CD4-positive, CD25-positive, alpha-beta regulatory T cell (primary cell): ENCODE measurements at regions not wholly inside any gene's neighbourhood (a gene's known extent, or its start where the extent isn't known, plus 50 kb on each side); places are given as distances from the start of the nearest gene placed in this dataset.

Source experiments
- ATAC-seq, 2 donors: fragments of 150-1000 bp; cut with Tn5 transposase; one replicate each; pipeline ENCODE4 v1.10.0; 2021; ENCODE audit warnings: low read depth in 2 of 2, moderate number of reproducible peaks in 2 of 2, moderate library complexity in 1 of 2
- DNase-seq, 3 donors: peaks; one replicate each; pipeline versions ENCODE4 v3.0.0 to v3.0.0-alpha.2; 2012 to 2022; ENCODE audit warnings: mixed read lengths in 1 of 3
- H3K27ac ChIP-seq: one replicate; pipeline ENCODE4 v1.7.0; 2013; ENCODE audit warnings: mild to moderate bottlenecking, low read length; ENCODE audit not compliant: insufficient read depth, poor library complexity, severe bottlenecking
- H3K27me3 ChIP-seq: one replicate; pipeline ENCODE4 v1.7.0; 2013; ENCODE audit warnings: low read length; ENCODE audit not compliant: control insufficient read depth, insufficient read depth
- H3K36me3 ChIP-seq: one replicate; pipeline ENCODE4 v1.7.0; 2013; ENCODE audit warnings: mild to moderate bottlenecking, low read length, moderate library complexity; ENCODE audit not compliant: control insufficient read depth, insufficient read depth
- H3K4me1 ChIP-seq: 2 replicates; pipeline ENCODE4 v1.7.0; 2013; ENCODE audit warnings: mild to moderate bottlenecking, low read length; ENCODE audit not compliant: insufficient read depth, control insufficient read depth, poor library complexity, severe bottlenecking
- H3K4me3 ChIP-seq: one replicate; pipeline ENCODE4 v1.7.0; 2013; ENCODE audit warnings: low read depth, mild to moderate bottlenecking, low read length, moderate library complexity
- H3K9me3 ChIP-seq, 2 experiments: 1 replicate in 1 of 2; 2 replicates in 1 of 2; pipeline ENCODE4 v1.7.0; 2013; ENCODE audit warnings: low read length in 2 of 2, mild to moderate bottlenecking in 1 of 2, moderate library complexity in 1 of 2; ENCODE audit not compliant: control insufficient read depth in 2 of 2
- H3K27ac Mint-ChIP-seq, 3 donors: one replicate each; pipeline ENCODE4 v1.8.0; 2020 to 2022; ENCODE audit warnings: mild to moderate bottlenecking in 3 of 3, mixed read lengths in 3 of 3, moderate library complexity in 2 of 3
- H3K27me3 Mint-ChIP-seq: one replicate; pipeline ENCODE4 v1.8.0; 2022; ENCODE audit warnings: mild to moderate bottlenecking, mixed read lengths
- H3K36me3 Mint-ChIP-seq: one replicate; pipeline ENCODE4 v1.8.0; 2020; ENCODE audit warnings: mixed read lengths
- H3K4me1 Mint-ChIP-seq, 4 donors: one replicate each; pipeline ENCODE4 v1.8.0; 2020 to 2022; ENCODE audit warnings: mixed read lengths in 4 of 4, mild to moderate bottlenecking in 1 of 4
- H3K4me3 Mint-ChIP-seq, 4 donors: one replicate each; pipeline ENCODE4 v1.8.0; 2020 to 2022; ENCODE audit warnings: mild to moderate bottlenecking in 4 of 4, mixed read lengths in 4 of 4, moderate library complexity in 3 of 4
- H3K9me3 Mint-ChIP-seq, 7 donors: one replicate each; pipeline ENCODE4 v1.8.0; 2020 to 2022; ENCODE audit warnings: mixed read lengths in 7 of 7, mild to moderate bottlenecking in 3 of 7, moderate library complexity in 2 of 7

- Mint-ChIP-seq H3K36me3 (no peaks in the 10 kb centered on the region), H3K4me3 (no peak overlapping the region), H3K27me3 (peaks cover 4% of the 10 kb centered on the region), H3K27ac (no peak overlapping the region), H3K9me3 (peaks cover 0 to 7% (median 0%) of the 10 kb centered on the region in 7 donors), H3K4me1 (peaks cover 0 to 5% (median 0%) of the 10 kb centered on the region in 4 donors)
- H3K27ac ChIP-seq: no peak overlapping the region
- H3K4me3 ChIP-seq: no peak overlapping the region
- no peaks in the 10 kb centered on the region for H3K9me3 ChIP-seq
- H3K27me3 ChIP-seq: no peaks in the 10 kb centered on the region
- no peak for DNase-seq
- no peak for ATAC-seq
- H3K4me1 ChIP-seq: no peaks in the 10 kb centered on the region
- no peaks in the 10 kb centered on the region for H3K36me3 ChIP-seq
Measured at GRCh38 chr10:128429835-128430513, 303.8 kb upstream of the MKI67 start.

GRCh38 chr10:128431083-128431482, 304.9 kb upstream of the MKI67 start:
- H3K27me3 Mint-ChIP-seq: peaks cover 4% of the 10 kb centered on the region
- no peaks in the 10 kb centered on the region for H3K4me1 ChIP-seq
- no peaks in the 10 kb centered on the region for H3K9me3 ChIP-seq
- no peaks in the 10 kb centered on the region for H3K36me3 ChIP-seq
- ATAC-seq: no peak
- no peaks in the 10 kb centered on the region for H3K36me3 Mint-ChIP-seq
- no peak for DNase-seq
- peaks cover 0 to 7% (median 0%) of the 10 kb centered on the region in 7 donors for H3K9me3 Mint-ChIP-seq
- no peak overlapping the region for H3K27ac Mint-ChIP-seq
- H3K4me3 Mint-ChIP-seq: no peak overlapping the region
- no peaks in the 10 kb centered on the region for H3K27me3 ChIP-seq
- peaks cover 0 to 5% (median 0%) of the 10 kb centered on the region in 4 donors for H3K4me1 Mint-ChIP-seq
- H3K27ac ChIP-seq: no peak overlapping the region
- no peak overlapping the region for H3K4me3 ChIP-seq

DNA sequence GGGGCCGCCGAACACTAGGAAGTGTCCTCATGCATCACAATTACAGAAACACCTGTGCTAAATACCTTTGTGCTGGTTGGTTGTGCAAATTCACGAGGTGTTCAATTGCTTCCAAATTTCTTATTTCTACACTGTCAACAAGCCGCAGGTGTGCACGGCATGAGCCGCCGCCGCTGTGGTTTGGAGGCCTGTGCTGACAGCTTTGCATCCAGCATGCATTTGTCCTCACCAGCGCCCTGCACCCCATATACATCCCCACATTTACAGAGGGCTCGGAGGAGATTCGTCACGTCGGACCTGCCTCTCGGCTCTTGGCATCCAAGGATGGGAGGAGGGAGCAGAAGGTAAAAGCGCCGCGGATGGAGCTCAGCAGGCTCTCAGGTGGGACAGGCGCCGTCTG, 305.3 kb upstream of the MKI67 start:
- Histone ChIP-seq H3K9me3 (no peaks in the 10 kb centered on the region), H3K4me1 (no peaks in the 10 kb centered on the region), H3K27ac (no peak overlapping the region), H3K36me3 (no peaks in the 10 kb centered on the region), H3K27me3 (no peaks in the 10 kb centered on the region), H3K4me3 (no peak overlapping the region)
- DNase-seq (no peak), ATAC-seq (no peak)
- Mint-ChIP-seq H3K27ac (no peak overlapping the region), H3K9me3 (peaks cover 0 to 7% (median 0%) of the 10 kb centered on the region in 7 donors), H3K27me3 (peaks cover 4% of the 10 kb centered on the region), H3K4me3 (no peak overlapping the region), H3K4me1 (peaks cover 0 to 5% (median 0%) of the 10 kb centered on the region in 4 donors), H3K36me3 (no peaks in the 10 kb centered on the region)

GRCh38 chr10:128432011-128432410, 305.8 kb upstream of the MKI67 start:
- Mint-ChIP-seq H3K9me3 (peaks cover 0 to 7% (median 0%) of the 10 kb centered on the region in 7 donors), H3K36me3 (no peaks in the 10 kb centered on the region), H3K4me3 (no peak overlapping the region), H3K4me1 (peaks cover 0 to 5% (median 0%) of the 10 kb centered on the region in 4 donors), H3K27me3 (peaks cover 4% of the 10 kb centered on the region), H3K27ac (no peak overlapping the region)
- ATAC-seq: no peak
- Histone ChIP-seq H3K4me3 (no peak overlapping the region), H3K27ac (no peak overlapping the region), H3K9me3 (no peaks in the 10 kb centered on the region), H3K36me3 (no peaks in the 10 kb centered on the region), H3K27me3 (no peaks in the 10 kb centered on the region), H3K4me1 (no peaks in the 10 kb centered on the region)
- no peak for DNase-seq

- Mint-ChIP-seq H3K4me1 (peaks cover 0 to 5% (median 0%) of the 10 kb centered on the region in 4 donors), H3K9me3 (peaks cover 0 to 5% (median 0%) of the 10 kb centered on the region in 7 donors), H3K27me3 (peaks cover 4% of the 10 kb centered on the region), H3K36me3 (no peaks in the 10 kb centered on the region), H3K4me3 (no peak overlapping the region), H3K27ac (no peak overlapping the region)
- ATAC-seq: no peak
- H3K4me1 ChIP-seq: no peaks in the 10 kb centered on the region
- no peaks in the 10 kb centered on the region for H3K9me3 ChIP-seq
- no peaks in the 10 kb centered on the region for H3K36me3 ChIP-seq
- H3K27me3 ChIP-seq: no peaks in the 10 kb centered on the region
- no peak overlapping the region for H3K4me3 ChIP-seq
- H3K27ac ChIP-seq: no peak overlapping the region
- DNase-seq: no peak
Measured at GRCh38 chr10:128432423-128432822, 306.2 kb upstream of the MKI67 start.

- Mint-ChIP-seq H3K27ac (no peak overlapping the region), H3K4me1 (peaks cover 0 to 5% (median 0%) of the 10 kb centered on the region in 4 donors), H3K27me3 (peaks cover 4% of the 10 kb centered on the region), H3K9me3 (peaks cover 0 to 5% (median 0%) of the 10 kb centered on the region in 7 donors), H3K36me3 (no peaks in the 10 kb centered on the region), H3K4me3 (no peak overlapping the region)
- Histone ChIP-seq H3K9me3 (no peaks in the 10 kb centered on the region), H3K4me1 (no peaks in the 10 kb centered on the region), H3K4me3 (no peak overlapping the region), H3K27me3 (no peaks in the 10 kb centered on the region), H3K27ac (no peak overlapping the region), H3K36me3 (no peaks in the 10 kb centered on the region)
- DNase-seq: no peak
- no peak for ATAC-seq
Measured at GRCh38 chr10:128435811-128436210, 309.6 kb upstream of the MKI67 start.

- no peak overlapping the region for H3K27ac Mint-ChIP-seq
- no peaks in the 10 kb centered on the region for H3K4me1 ChIP-seq
- no peak overlapping the region for H3K27ac ChIP-seq
- H3K4me3 Mint-ChIP-seq: no peak overlapping the region
- H3K9me3 Mint-ChIP-seq: peaks cover 0 to 5% (median 0%) of the 10 kb centered on the region in 7 donors
- no peaks in the 10 kb centered on the region for H3K36me3 Mint-ChIP-seq
- no peak overlapping the region for H3K4me3 ChIP-seq
- DNase-seq (no peak), ATAC-seq (no peak)
- H3K36me3 ChIP-seq: no peaks in the 10 kb centered on the region
- H3K4me1 Mint-ChIP-seq: peaks cover 0 to 5% (median 0%) of the 10 kb centered on the region in 4 donors
- peaks cover 4% of the 10 kb centered on the region for H3K27me3 Mint-ChIP-seq
- H3K27me3 ChIP-seq: no peaks in the 10 kb centered on the region
- H3K9me3 ChIP-seq: no peaks in the 10 kb centered on the region
Measured at GRCh38 chr10:128437786-128438345, 311.6 kb upstream of the MKI67 start.
